GM19324 (cell line): ENCODE measurements at regions not wholly inside any gene's neighbourhood (a gene's known extent, or its start where the extent isn't known, plus 50 kb on each side); places are given as distances from the start of the nearest gene placed in this dataset.

Experiments
- ATAC-seq: cut with Tn5 transposase; IDR thresholded peaks from one replicate; pipeline ENCODE4 v1.9.1; 2021; ENCODE audit warnings: mild to moderate bottlenecking, moderate library complexity; ENCODE audit not compliant: unreplicated experiment, low FRiP score

DNA sequence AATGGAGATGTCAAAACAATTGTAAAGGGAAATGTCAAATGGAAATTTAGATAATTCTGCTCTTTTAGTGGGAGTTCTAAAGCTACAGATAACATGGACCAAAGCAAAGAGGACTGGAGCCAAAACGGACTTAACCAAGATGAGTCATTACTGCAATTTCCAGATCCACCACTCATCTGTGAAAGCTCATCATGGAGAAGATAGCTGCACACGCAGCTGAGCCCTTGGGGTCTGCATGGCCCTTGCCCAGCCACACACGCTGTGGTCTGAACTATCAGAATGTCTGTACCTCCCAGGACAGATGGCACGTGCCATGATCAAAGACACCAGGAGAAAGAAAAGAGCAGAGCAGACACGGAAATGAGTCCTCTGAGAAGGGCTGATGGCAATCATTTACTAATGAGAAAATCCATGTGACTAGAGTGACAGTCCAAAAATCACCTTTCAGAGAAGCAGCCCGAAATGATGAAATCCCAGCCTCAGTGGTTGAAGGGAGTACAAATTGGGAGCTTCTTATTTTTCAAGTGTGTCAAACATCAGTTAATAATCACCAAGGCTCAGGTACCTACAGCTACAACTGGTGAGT lies 177.9 kb upstream of the MGMT start:
- no peak for ATAC-seq

GRCh38 chr10:129293991-129294700 lies 172.9 kb upstream of the MGMT start:
- ATAC-seq, result no peak

DNA sequence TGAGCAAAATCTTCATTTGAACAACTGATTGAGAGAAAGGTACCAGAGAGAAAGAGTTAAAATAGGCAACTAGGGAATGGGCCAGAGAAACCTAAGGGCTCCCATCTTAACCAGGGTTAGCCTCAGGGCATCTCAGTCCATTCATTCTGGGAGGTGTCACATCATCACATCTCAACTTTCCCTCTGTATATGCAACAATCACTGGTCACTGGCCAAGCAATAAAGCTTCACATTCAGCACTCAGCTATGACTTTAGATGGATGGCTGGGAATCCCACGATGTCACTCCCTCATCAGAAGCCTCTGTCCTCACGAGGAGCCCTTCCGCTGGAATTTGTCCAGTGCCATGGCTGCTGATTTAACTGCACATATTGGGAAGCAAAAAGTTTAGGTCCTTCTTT lies 172.1 kb upstream of the MGMT start:
- no peak for ATAC-seq

- ATAC-seq, result no peak
These were observed 162.0 kb upstream of the MGMT start for GRCh38 chr10:129305046-129305445.

DNA sequence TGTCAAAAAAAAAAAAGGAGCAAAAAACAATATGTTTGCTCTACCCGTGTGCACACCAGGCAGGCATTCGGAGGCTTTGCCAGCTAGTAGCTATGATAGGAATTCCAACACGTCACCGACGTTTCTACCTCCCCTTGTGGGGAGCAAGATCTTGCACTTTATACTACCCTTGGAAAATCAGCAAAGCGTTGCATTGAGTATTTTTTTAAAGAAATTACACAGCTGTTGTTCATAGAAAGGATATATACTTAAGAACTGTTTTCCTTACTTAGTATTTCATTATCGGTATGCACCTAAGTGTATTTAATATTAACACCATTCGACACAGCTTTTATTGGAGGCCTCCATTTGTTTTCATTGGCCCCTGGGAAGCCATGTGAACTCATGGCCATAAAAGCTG lies 159.9 kb upstream of the MGMT start:
- no peak for ATAC-seq

DNA sequence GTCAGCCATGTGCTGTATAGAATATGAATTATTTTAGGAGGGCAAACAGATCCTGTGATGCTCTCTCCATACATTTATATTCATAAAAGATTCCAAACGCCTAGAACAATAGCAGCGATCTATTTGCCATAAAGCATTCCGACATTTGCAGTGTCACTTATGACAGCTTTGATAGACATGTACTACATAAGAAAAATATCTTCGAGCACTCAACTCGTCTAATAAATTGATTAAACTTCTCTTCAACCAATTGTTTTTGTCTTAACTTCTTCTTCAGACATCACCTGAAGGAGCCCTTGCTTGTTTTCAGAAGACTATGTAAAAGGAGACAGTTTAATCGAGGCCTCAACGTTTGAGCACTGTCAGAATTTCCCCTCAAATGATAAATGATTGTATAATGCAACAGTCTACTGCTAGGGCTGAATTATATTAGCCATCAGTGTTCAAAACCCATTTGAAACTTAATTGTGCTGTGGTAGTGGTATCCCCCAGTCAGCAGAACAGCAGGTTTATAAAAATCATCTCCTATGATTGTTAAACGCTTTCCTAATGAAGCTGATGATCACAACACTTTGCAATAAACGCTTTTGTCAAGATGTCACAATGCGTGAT lies 158.0 kb upstream of the MGMT start:
- no peak for ATAC-seq

- no peak for ATAC-seq
These were observed 157.5 kb upstream of the MGMT start for GRCh38 chr10:129309565-129309964.

DNA sequence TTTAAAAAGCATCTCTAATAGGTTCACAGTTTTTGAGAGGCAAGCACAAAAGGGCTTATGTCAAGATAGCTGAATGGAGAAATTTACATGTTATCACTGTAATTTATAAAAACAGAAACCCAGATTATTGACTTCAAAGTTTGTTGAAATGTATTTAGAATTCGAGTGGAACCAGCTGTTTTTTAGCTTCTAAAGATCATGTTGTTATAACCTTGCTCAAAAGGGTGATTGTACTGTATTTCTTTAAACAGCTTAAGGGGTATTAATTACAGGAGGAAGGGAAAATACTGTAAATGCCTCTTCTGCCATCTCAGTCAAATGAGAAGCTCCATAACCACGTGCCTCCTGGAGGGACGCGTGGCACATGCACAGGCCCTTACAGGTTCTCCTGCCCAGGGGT lies 156.2 kb upstream of the MGMT start:
- no peak for ATAC-seq

- no peak for ATAC-seq
These were observed 147.1 kb upstream of the MGMT start for GRCh38 chr10:129319934-129320333.

GRCh38 chr10:129320340-129320739 lies 146.7 kb upstream of the MGMT start:
- no peak for ATAC-seq

DNA sequence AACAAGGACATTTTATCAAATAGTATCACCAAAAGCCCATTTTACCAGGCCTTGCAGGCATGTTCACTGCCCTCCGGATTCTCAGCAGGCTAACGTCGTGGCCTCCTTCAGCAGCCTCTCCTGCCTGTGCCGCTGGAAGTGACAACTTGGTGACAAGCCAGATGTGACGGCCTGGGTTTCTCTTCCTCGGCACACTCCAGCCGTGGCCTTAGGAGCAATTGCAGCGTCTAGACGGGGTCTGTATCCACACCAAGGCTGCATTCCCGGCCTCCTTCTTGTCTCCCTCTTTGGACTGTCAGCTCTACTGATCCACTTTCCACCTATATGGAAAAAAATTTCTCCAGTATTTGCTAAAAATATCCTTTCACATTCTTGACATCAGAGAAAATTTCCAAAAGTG lies 145.3 kb upstream of the MGMT start:
- no peak for ATAC-seq

GRCh38 chr10:129322933-129323820 lies 143.9 kb upstream of the MGMT start:
- no peak for ATAC-seq

- no peak for ATAC-seq
These were observed 143.2 kb upstream of the MGMT start for GRCh38 chr10:129323879-129324278.

GRCh38 chr10:129325893-129326292 lies 141.1 kb upstream of the MGMT start:
- ATAC-seq, result no peak

DNA sequence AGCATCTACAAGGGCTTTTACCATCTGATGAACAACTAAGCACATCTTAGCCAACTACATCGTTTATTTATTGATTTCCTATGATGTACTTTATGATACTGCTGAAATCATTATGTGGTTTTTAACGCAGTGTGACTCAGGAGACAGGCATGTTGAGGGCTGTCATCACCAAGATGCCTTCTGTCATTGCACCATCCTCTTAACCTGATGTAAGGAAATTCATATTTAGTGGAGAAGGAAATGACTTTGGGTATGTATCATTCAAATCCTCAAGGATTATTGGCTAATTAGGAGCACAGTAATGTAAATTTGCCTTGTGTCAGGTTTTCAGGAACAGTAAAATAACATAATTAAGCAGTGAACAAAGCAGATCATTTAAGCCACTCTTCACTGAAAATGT lies 138.5 kb upstream of the MGMT start:
- no peak for ATAC-seq

DNA sequence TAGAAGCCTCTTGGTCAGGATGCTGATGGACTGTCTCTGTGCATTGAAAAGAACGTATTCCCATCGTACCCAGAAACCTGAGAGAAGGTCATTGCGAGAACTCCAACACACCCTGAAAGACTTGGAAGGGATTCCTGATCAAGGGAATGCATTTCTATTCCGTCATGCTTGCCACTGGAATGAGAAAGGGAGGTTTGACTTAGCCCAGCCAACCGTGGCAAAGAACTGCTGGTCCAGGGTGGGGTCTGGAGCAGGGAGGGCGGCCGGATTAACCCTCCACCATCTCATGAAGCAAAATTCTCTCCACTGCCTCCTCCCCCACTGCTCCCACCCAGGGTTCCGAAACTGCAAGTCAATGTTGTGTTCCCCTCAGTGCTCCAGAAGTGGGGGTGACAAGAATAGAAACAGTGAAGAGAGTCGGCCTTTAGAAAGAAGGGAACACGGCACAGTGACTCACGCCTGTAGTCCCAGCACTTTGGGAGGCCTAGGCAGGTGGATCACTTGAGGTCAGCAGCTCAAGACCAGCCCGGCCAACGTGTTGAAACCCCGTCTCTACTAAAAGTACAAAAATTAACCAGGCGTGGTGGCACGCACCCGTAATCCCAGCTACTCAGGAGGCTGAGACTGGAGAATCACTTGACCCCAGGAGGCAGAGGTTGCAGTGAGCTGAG lies 137.5 kb upstream of the MGMT start:
- no peak for ATAC-seq

- ATAC-seq, result no peak
These were observed 136.8 kb upstream of the MGMT start for GRCh38 chr10:129330211-129330610.

DNA sequence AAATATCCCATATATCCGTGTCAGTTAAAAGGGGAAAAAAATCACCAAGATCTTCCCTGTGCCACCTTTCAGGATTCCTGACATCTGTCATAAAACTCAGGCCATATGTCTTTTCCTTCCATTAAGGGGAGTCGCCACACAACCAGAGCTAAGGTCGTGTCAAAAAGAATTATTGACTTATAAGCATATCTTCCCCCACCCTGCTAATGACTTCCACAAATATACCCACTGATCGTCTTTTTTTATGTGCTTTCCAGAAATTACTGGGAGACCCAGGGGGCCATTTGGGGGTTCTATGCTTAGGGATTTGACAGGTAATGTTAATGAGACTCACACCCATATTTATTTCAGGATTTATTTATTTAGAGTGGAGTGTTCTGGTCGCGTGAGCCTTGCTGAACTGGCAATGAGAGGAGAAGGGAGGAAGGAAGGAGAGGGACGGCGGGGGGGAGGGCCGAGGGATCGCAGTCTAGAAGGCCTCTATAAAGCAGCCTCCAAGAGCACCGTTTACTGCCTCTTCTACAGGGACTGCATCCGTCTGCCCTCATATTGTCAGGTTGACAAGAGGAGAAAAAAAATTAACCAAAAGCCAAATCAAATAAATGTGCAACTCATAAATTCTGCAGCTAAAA lies 135.7 kb upstream of the MGMT start:
- no peak for ATAC-seq

- no peak for ATAC-seq
These were observed 135.2 kb upstream of the MGMT start for GRCh38 chr10:129331839-129332220.

- no peak for ATAC-seq
These were observed 134.6 kb upstream of the MGMT start for GRCh38 chr10:129332476-129332875.
